ENCODE measurements at regions not wholly inside any gene's neighbourhood (a gene's known extent, or its start where the extent isn't known, plus 50 kb on each side); places are given as distances from the start of the nearest gene placed in this dataset.
"Not testable (repeated sequence)": the region's sequence is repeated elsewhere in the genome, so short reads cannot be mapped to it uniquely, and the experiment has no call there.

- DNase-seq (ENCODE audit: low read depth in 2 of 2), result no peak
Measured at GRCh38 chr4:164207460-164207859, 546.5 kb upstream of the SMIM31 start.

- no peak for DNase-seq (ENCODE audit: low read depth in 2 of 2)
Measured at GRCh38 chr4:164210377-164210776, 543.6 kb upstream of the SMIM31 start.

- no peak for DNase-seq (ENCODE audit: low read depth in 2 of 2)
Measured at GRCh38 chr4:164212134-164212533, 541.8 kb upstream of the SMIM31 start.

- no peak for DNase-seq (ENCODE audit: low read depth in 2 of 2)
Measured at GRCh38 chr4:164212714-164213113, 541.2 kb upstream of the SMIM31 start.

GRCh38 chr4:164215113-164215741, 538.7 kb upstream of the SMIM31 start:
- DNase-seq (ENCODE audit: low read depth in 2 of 2), result no peak

- no peak for DNase-seq (ENCODE audit: low read depth in 2 of 2)
Measured at GRCh38 chr4:164221631-164222030, 532.3 kb upstream of the SMIM31 start.

- DNase-seq (ENCODE audit: low read depth in 2 of 2), result no peak
Measured at GRCh38 chr4:164224871-164225270, 529.1 kb upstream of the SMIM31 start.

- DNase-seq (ENCODE audit: low read depth in 2 of 2), result no peak
Measured at GRCh38 chr4:164229255-164229654, 524.7 kb upstream of the SMIM31 start.

- DNase-seq (ENCODE audit: low read depth in 2 of 2), result no peak
Measured at GRCh38 chr4:164239433-164239832, 514.5 kb upstream of the SMIM31 start.

- DNase-seq (ENCODE audit: low read depth in 2 of 2), result no peak
Measured at GRCh38 chr4:164239976-164240375, 514.0 kb upstream of the SMIM31 start.

GRCh38 chr4:164251257-164251656, 502.7 kb upstream of the SMIM31 start:
- no peak for DNase-seq (ENCODE audit: low read depth in 2 of 2)

GRCh38 chr4:164252286-164252685, 501.6 kb upstream of the SMIM31 start:
- no peak for DNase-seq (ENCODE audit: low read depth in 2 of 2)

- DNase-seq (ENCODE audit: low read depth in 2 of 2), result no peak
Measured at GRCh38 chr4:164261831-164262230, 492.1 kb upstream of the SMIM31 start.

- not testable (repeated sequence) for DNase-seq (ENCODE audit: low read depth in 2 of 2)
Measured at GRCh38 chr4:164262508-164262907, 491.4 kb upstream of the SMIM31 start.

- not testable (repeated sequence) for DNase-seq (ENCODE audit: low read depth in 2 of 2)
Measured at GRCh38 chr4:164277414-164277813, 476.5 kb upstream of the SMIM31 start.

GRCh38 chr4:164287173-164287572, 466.8 kb upstream of the SMIM31 start:
- no peak for DNase-seq (ENCODE audit: low read depth in 2 of 2)

- no peak for DNase-seq (ENCODE audit: low read depth in 2 of 2)
Measured at GRCh38 chr4:164288578-164288977, 465.4 kb upstream of the SMIM31 start.

- no peak for DNase-seq (ENCODE audit: low read depth in 2 of 2)
Measured at GRCh38 chr4:164293203-164293602, 460.7 kb upstream of the SMIM31 start.

- DNase-seq (ENCODE audit: low read depth in 2 of 2), result no peak
Measured at GRCh38 chr4:164293743-164294142, 460.2 kb upstream of the SMIM31 start.

- no peak for DNase-seq (ENCODE audit: low read depth in 2 of 2)
Measured at GRCh38 chr4:164301430-164301829, 452.5 kb upstream of the SMIM31 start.

- DNase-seq (ENCODE audit: low read depth in 2 of 2), result no peak
Measured at GRCh38 chr4:164304101-164304639, 449.8 kb upstream of the SMIM31 start.

- no peak for DNase-seq (ENCODE audit: low read depth in 2 of 2)
Measured at GRCh38 chr4:164304861-164305260, 449.1 kb upstream of the SMIM31 start.

- DNase-seq (ENCODE audit: low read depth in 2 of 2), result no peak
Measured at GRCh38 chr4:164307262-164307661, 446.7 kb upstream of the SMIM31 start.

GRCh38 chr4:164312671-164313070, 441.3 kb upstream of the SMIM31 start:
- no peak for DNase-seq (ENCODE audit: low read depth in 2 of 2)
